DMS79 treated with DMSO at 0.1 percent for 48 hours (cell line): ENCODE measurements at regions not wholly inside any gene's neighbourhood (a gene's known extent, or its start where the extent isn't known, plus 50 kb on each side); places are given as distances from the start of the nearest gene placed in this dataset.
"Not testable (repeated sequence)": the region's sequence is repeated elsewhere in the genome, so short reads cannot be mapped to it uniquely, and the experiment has no call there.

Source experiments
- DNase-seq: peaks from one replicate; lab custom pipeline; 2025; lab: John Stamatoyannopoulos, UW

GRCh38 chr11:87639753-87640364 is 535.4 kb downstream of the RAB38 start:
- no peak for DNase-seq

DNA sequence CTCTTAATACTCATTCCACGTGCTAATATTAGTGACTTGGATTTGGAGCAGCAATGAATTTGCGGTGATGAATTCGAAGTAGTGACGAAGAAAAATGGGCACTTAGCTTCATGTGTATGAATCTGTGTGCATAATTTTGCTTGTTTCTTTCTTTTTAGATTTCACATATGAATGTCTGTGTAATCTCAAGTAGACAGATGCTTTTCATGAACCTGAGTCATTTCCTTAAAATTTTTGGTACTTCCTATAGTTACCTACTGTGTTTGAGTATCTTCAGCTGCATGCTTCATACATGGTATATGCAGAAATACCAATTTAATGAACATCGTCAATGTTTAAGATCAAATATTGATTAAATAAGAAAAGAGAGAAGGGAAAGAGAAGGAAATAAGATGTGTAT is 540.2 kb downstream of the RAB38 start:
- DNase-seq: no peak

DNA sequence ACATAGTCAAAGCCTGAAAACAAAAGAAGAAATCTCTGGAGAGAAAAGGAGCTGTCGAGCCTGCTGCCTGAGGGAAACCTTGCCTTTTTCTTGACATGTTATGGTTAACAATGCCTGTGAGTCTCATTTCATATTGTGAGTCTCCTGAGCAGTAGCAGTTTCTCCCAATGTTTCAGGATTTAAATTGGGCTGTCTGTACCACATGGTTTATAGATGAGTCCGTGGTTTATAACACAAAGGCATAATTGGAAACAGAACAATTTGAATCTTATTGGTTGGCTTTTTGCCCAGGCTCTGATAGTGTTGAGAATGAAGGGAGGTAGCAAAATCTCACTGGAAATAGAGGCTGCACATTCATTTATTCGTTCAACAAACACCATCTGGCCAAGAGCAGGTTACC is 540.9 kb downstream of the RAB38 start:
- DNase-seq: no peak

DNA sequence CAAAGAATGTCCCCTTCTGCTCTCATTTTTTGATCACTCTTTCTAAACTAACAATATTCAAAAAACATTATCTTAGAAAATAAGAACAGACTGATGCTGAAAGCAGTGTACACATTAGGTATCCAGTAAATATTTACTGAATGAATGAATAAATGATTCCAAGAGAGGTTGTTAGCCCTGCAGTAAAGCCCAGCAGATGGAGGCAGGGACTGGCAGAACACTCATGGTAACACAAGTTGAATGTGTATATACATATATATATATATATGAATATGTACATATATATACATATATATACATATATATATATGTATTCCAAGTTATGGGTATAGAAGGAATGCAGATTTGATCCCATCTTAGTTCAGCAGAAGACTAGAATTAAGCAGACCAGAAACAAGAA is 546.3 kb downstream of the RAB38 start:
- DNase-seq: no peak

GRCh38 chr11:87628026-87628580 is 547.1 kb downstream of the RAB38 start:
- no peak for DNase-seq

- not testable (repeated sequence) for DNase-seq
These were observed 551.5 kb downstream of the RAB38 start for GRCh38 chr11:87623531-87624365.

- DNase-seq: no peak
These were observed 558.7 kb downstream of the RAB38 start for GRCh38 chr11:87616511-87616910.

DNA sequence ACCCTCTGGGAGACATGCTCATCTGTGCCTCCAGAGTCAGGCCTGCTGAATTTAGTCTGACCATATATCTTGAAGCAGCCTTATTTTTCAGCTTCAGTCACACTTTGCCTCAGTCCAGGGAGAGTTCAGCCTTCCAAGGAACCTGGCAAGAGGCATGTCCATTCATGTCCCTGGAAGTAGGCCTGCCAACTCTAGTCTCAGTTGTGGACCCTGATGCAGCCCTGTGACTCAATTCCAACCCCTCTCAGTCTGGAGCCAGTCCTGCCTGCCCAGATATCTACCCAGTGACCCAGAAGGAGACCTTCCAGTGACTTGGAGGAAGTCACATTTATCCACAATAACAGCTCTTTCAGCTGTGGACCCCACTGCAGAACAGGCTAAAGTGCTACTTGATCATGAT is 566.6 kb downstream of the TMEM135 start:
- DNase-seq: no peak

DNA sequence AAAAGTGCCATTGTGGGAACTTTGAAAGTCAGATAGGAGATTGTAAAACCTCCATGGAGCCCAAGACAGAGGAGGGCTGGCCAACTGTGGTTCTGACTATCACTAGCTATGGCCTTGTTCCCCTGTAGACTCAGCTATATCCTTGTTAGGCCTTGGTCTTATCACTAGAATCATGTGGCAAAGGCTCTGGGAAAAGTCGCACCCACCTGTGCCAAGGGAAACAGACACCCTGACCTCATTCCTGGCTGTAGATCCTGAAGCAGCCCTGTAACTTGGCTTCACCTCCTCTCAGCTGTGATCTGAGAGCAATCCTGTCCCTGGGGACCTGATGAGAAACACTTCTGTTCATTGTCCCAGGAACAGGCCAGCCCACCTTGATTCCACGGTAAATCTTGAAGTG is 566.2 kb downstream of the TMEM135 start:
- no peak for DNase-seq

DNA sequence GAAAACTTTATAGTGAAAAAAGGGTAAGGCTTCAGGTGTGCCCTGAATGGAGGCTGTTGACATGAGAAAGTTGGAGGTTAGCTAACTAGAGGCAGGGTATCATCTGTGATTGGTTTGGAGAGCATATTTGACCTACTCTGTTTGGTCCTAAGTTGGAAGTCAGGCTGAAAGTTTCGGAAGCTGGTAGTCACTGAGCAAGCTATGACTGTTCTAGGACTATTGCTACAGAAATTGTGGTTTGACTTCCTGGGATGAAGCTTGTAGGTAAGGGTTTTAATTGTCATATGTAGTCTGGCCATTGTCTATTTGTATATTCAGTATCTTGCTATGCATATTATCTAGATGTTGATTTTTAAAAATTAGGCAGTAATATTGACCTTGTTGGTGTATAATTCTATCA is 565.0 kb downstream of the TMEM135 start:
- no peak for DNase-seq

DNA sequence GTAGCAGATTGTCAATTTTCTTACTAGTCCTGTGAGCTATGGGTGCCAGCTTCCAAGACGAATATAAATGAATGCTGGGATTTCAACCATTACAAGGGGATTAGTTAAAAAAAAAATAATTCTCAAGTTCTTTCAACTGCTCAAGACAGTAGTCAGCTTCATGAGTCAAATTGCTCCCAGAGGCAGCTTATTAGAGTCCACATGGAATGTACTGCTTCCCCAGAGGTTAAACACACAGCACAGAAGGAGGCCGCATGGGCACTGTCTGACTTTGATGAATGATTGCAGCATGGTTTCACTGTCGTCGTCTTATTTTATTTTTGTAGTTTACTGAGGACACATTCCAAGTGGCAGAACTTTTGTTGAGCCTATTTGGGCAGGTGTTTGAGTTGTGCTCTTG is 563.2 kb downstream of the TMEM135 start:
- no peak for DNase-seq

DNA sequence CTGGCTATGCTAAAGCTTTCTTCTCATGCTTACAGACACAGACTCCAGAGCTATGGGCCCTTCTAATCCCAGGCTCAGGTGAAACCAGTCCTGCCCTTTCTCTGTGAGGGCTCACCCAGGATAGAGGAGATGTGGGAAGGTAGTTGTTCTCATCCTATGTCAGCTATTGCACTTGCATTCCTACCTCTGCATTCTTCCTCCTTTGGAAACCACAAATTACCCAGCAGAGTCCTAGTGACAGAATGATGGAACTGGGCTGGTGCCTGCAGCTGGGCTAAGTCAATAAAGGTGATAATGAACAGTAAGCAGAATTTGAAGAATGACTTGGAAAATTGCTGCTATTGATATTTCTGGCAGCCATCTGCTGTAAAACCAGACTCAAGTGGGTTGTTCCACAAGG is 560.0 kb downstream of the TMEM135 start:
- DNase-seq: no peak

DNA sequence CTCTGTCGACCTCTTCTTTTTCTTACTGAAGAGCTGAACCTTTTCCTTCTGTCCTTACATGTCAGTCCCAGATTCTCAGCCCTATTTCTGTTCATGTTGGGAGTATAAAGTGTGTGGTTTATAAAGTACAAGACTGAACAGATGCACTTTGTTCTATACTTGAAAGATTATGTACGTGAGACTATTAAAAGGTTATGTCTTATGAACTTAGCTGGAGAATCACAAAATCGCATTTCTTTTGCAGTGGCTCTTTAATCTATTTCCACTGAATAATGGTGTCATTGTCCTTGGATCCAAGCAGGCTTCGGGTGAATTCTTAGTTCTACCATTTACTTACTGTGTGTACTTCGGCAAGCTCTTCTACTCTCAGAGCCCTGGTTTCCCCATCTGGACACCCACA is 558.4 kb downstream of the TMEM135 start:
- no peak for DNase-seq

DNA sequence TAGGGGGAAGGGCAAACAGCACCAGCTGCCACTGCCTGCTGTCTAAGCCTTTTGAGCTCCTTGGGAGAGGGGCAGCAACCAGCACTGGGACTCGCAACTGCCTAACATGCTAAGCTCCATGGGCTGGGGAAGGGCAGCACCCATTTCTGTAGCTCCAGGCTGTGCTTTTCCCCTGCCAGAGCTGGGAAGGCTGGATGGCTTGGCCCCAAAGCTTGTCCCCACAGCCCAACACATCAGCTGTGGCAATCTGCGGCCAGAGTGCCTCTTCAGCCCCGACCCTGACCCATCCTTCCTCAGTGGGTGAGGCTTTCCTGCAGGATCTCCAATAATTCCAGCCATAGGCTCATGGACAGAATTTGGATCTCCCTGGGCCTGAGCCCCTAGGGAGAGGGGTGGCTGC is 551.3 kb downstream of the TMEM135 start:
- DNase-seq: no peak

GRCh38 chr11:87585613-87586012 is 547.9 kb downstream of the TMEM135 start:
- not testable (repeated sequence) for DNase-seq

GRCh38 chr11:87583931-87584330 is 546.2 kb downstream of the TMEM135 start:
- no peak for DNase-seq

GRCh38 chr11:87575088-87575487 is 537.4 kb downstream of the TMEM135 start:
- no peak for DNase-seq

DNA sequence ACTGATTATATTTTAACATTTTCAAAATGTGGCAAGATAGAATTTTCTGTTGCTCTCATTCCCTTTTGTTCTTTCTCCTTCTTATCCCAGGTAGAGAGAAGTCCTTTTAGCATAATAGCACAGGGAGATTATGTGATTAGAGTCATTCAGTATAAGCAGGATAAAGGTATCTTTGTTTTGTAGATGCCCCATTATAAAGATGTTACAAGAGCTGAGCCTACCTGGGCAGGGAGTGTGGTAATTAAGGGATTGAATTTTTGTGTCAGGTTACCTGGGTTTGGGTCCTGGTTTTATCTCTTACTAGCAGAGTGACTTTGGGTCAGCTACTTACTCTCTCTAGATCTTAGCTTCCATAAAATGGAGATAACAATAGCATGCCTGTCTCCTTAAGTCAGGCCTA is 536.5 kb downstream of the TMEM135 start:
- DNase-seq: no peak

DNA sequence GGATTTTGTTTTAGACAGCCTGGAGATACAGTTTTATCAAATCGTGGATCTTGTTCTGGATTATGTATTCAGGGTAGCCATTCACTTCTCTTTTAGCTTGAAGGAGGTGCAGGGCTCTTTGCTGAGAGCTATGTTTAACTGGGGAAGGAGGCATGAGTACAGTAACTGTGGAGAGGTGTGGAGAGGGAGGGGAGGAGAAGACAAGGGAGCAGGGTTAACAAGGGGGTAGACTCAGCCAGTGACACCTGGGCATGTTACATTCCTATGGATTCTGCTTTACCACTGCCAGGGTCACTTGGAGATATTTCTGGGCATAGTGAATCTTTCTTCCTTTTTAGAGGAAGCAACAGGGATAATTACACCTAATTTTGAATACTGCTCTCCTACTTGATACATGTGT is 536.0 kb downstream of the TMEM135 start:
- DNase-seq: no peak

- no peak for DNase-seq
These were observed 535.1 kb downstream of the TMEM135 start for GRCh38 chr11:87572881-87573280.

GRCh38 chr11:87560352-87560751 is 522.6 kb downstream of the TMEM135 start:
- DNase-seq: no peak

- DNase-seq: not testable (repeated sequence)
These were observed 522.1 kb downstream of the TMEM135 start for GRCh38 chr11:87559852-87560251.

DNA sequence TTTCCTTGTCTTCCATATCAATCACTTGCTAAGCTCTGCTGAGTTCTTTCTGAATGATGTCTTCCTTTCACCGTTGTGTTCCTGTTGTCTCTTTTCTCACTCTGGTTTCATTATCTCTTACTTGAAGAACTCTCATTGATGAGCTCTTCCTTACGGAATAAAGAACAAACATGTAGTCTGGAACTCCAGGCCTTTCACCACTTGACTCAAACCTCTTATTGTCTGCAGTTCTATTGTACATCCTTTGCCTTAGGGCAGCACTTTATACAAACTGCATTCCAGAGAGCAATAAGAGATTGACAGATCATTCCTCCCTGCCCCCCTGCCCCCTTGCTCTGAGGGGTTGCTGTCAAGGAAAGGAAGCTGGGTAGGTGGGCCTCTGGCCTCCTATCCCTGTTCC is 517.4 kb downstream of the TMEM135 start:
- no peak for DNase-seq
